ENCODE measurements at regions not wholly inside any gene's neighbourhood (a gene's known extent, or its start where the extent isn't known, plus 50 kb on each side); places are given as distances from the start of the nearest gene placed in this dataset.
"Not testable (repeated sequence)": the region's sequence is repeated elsewhere in the genome, so short reads cannot be mapped to it uniquely, and the experiment has no call there.

- peak in 2 of 4 donors; percentile 52 to 75 for ATAC-seq
- H3K27me3 ChIP-seq (ENCODE audit: insufficient read depth in 3 of 3, low read length in 2 of 3); H3K9me3 ChIP-seq; H3K4me3 ChIP-seq; H3K27ac ChIP-seq; intact Hi-C loops (cut with DNase I); DNase-seq; H3K36me3 ChIP-seq (ENCODE audit: insufficient read depth in 1 of 2, low read depth in 1 of 2); H3K4me1 ChIP-seq: not testable (repeated sequence)
- WGBS, 3 donors = 2 to 8% (median 6%) methylated on average over 1 of the region's 2 CpGs
- peak; percentile 56 for TF ChIP-seq CTCF (IDR thresholded peaks at IDR 0.05)
These were observed 116.6 kb downstream of the SYT15B start for GRCh38 chr10:47646686-47647273.

GRCh38 chr10:47626975-47627374 is 103.5 kb upstream of the AGAP9 start:
- DNase-seq; ATAC-seq; H3K9me3 ChIP-seq; H3K27ac ChIP-seq; H3K4me1 ChIP-seq; H3K4me3 ChIP-seq; H3K27me3 ChIP-seq (ENCODE audit: insufficient read depth in 3 of 3, low read length in 2 of 3); intact Hi-C loops (cut with DNase I); H3K36me3 ChIP-seq (ENCODE audit: insufficient read depth in 1 of 2, low read depth in 1 of 2): not testable (repeated sequence)
- WGBS, 3 donors = 83% methylated on average over 1 of the region's 1 CpG; no CpG with 5 or more reads in 2 of the 3 donors

- intact Hi-C loops (cut with DNase I); DNase-seq; H3K4me1 ChIP-seq; H3K27me3 ChIP-seq (ENCODE audit: insufficient read depth in 3 of 3, low read length in 2 of 3); H3K27ac ChIP-seq; ATAC-seq; H3K4me3 ChIP-seq; H3K36me3 ChIP-seq (ENCODE audit: insufficient read depth in 1 of 2, low read depth in 1 of 2); H3K9me3 ChIP-seq: not testable (repeated sequence)
- WGBS, 3 donors = 70 to 76% (median 71%) methylated on average over 2 of the region's 2 CpGs
These were observed 99.3 kb upstream of the AGAP9 start for GRCh38 chr10:47622719-47623118.

- H3K4me3 ChIP-seq; H3K27ac ChIP-seq; ATAC-seq; DNase-seq; H3K4me1 ChIP-seq; H3K27me3 ChIP-seq (ENCODE audit: insufficient read depth in 3 of 3, low read length in 2 of 3); H3K9me3 ChIP-seq; H3K36me3 ChIP-seq (ENCODE audit: insufficient read depth in 1 of 2, low read depth in 1 of 2); intact Hi-C loops (cut with DNase I): not testable (repeated sequence)
- WGBS, 3 donors = 49 to 71% (median 64%) methylated on average over 2 of the region's 3 CpGs
These were observed 96.0 kb upstream of the AGAP9 start for GRCh38 chr10:47619300-47620012.

- intact Hi-C loops (cut with DNase I); H3K9me3 ChIP-seq; H3K36me3 ChIP-seq (ENCODE audit: insufficient read depth in 1 of 2, low read depth in 1 of 2); DNase-seq; H3K4me1 ChIP-seq; H3K27me3 ChIP-seq (ENCODE audit: insufficient read depth in 3 of 3, low read length in 2 of 3); H3K27ac ChIP-seq; H3K4me3 ChIP-seq; ATAC-seq: not testable (repeated sequence)
- WGBS, 3 donors = no CpG with 5 or more reads among the region's 3 CpGs
These were observed 85.9 kb upstream of the AGAP9 start for GRCh38 chr10:47609311-47609710.

- H3K27me3 ChIP-seq (ENCODE audit: insufficient read depth in 3 of 3, low read length in 2 of 3); H3K36me3 ChIP-seq (ENCODE audit: insufficient read depth in 1 of 2, low read depth in 1 of 2); H3K9me3 ChIP-seq; H3K4me3 ChIP-seq; DNase-seq; ATAC-seq; H3K27ac ChIP-seq; intact Hi-C loops (cut with DNase I); H3K4me1 ChIP-seq: not testable (repeated sequence)
- no CpG with 5 or more reads among the region's 1 CpG for WGBS, 3 donors
These were observed 82.6 kb upstream of the AGAP9 start for GRCh38 chr10:47605791-47606773.

GRCh38 chr10:47600604-47601003 is 77.2 kb upstream of the AGAP9 start:
- H3K4me3 ChIP-seq; ATAC-seq; H3K27me3 ChIP-seq (ENCODE audit: insufficient read depth in 3 of 3, low read length in 2 of 3); intact Hi-C loops (cut with DNase I); H3K4me1 ChIP-seq; H3K27ac ChIP-seq; H3K9me3 ChIP-seq; DNase-seq; H3K36me3 ChIP-seq (ENCODE audit: insufficient read depth in 1 of 2, low read depth in 1 of 2): not testable (repeated sequence)
- WGBS, 3 donors = 76 to 84% (median 82%) methylated on average over 2 of the region's 2 CpGs

- ATAC-seq; H3K4me3 ChIP-seq; H3K27me3 ChIP-seq (ENCODE audit: insufficient read depth in 3 of 3, low read length in 2 of 3); intact Hi-C loops (cut with DNase I); DNase-seq; H3K36me3 ChIP-seq (ENCODE audit: insufficient read depth in 1 of 2, low read depth in 1 of 2); H3K27ac ChIP-seq; H3K9me3 ChIP-seq; H3K4me1 ChIP-seq: not testable (repeated sequence)
- WGBS, 3 donors = 48 to 64% (median 56%) methylated on average over 11 to 15 of the region's 15 CpGs
These were observed 76.7 kb upstream of the AGAP9 start for GRCh38 chr10:47600127-47600526.

GRCh38 chr10:47599657-47600056 is 76.2 kb upstream of the AGAP9 start:
- 77 to 81% (median 77%) methylated on average over 14 to 16 of the region's 16 CpGs for WGBS, 3 donors
- H3K36me3 ChIP-seq (ENCODE audit: insufficient read depth in 1 of 2, low read depth in 1 of 2); H3K9me3 ChIP-seq; DNase-seq; ATAC-seq; H3K4me1 ChIP-seq; intact Hi-C loops (cut with DNase I); H3K27me3 ChIP-seq (ENCODE audit: insufficient read depth in 3 of 3, low read length in 2 of 3); H3K27ac ChIP-seq; H3K4me3 ChIP-seq: not testable (repeated sequence)

GRCh38 chr10:47593805-47594204 is 70.4 kb upstream of the AGAP9 start:
- intact Hi-C loops (cut with DNase I); ATAC-seq; H3K9me3 ChIP-seq; H3K36me3 ChIP-seq (ENCODE audit: insufficient read depth in 1 of 2, low read depth in 1 of 2); H3K4me3 ChIP-seq; H3K27me3 ChIP-seq (ENCODE audit: insufficient read depth in 3 of 3, low read length in 2 of 3); DNase-seq; H3K27ac ChIP-seq; H3K4me1 ChIP-seq: not testable (repeated sequence)
- WGBS, 3 donors = 82 to 94% (median 91%) methylated on average over 2 of the region's 4 CpGs

All from psoas muscle (tissue), 7 donors.